DMS53 treated with DMSO at 0.1 percent for 48 hours (cell line): ENCODE measurements at regions not wholly inside any gene's neighbourhood (a gene's known extent, or its start where the extent isn't known, plus 50 kb on each side); places are given as distances from the start of the nearest gene placed in this dataset.
"Not testable (repeated sequence)": the region's sequence is repeated elsewhere in the genome, so short reads cannot be mapped to it uniquely, and the experiment has no call there.

Experiments
- DNase-seq: peaks from one replicate; lab custom pipeline; 2025; ENCODE audit not compliant: unreplicated experiment; lab: John Stamatoyannopoulos, UW

DNA sequence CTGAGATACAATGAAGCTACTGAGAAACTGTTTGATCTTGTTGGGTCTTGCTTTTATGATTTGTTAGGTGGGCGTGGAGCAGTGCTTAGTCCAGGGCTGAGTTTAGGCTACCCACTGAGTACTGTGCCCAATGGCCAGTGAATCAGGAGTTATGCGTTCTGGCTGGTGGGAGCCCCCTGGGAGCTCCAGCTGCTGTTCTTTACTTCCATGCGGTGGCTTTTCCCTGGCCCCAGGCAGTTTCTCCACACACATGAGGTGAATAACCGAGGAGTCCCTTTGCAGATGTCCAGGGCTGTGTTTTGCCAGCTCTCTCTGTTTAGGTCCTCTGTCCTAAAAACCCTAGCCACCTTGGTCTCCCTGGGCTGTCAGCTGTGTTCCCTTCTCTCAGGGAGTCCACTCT is 106.5 kb downstream of the KLF13 start:
- no peak for DNase-seq

DNA sequence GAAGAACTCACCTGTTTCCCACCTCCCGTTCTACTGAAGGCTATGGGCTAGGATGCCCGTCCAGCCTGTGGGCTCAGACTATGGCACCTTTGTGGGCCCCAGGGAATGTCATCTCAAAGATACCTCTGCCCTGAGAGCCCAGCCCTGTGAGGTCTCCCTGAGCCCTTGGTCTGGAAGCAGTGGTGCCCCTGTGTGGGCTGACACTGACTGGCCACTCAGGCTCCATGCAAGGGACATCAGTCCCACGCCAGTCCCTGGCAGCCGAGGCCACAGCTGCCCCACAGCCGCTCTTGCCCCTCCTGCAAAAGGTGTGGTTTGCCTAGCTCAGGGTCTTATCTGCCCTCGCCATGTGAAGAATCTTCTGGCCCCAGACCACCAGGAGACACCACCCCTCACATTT is 106.9 kb downstream of the KLF13 start:
- DNase-seq, result no peak

DNA sequence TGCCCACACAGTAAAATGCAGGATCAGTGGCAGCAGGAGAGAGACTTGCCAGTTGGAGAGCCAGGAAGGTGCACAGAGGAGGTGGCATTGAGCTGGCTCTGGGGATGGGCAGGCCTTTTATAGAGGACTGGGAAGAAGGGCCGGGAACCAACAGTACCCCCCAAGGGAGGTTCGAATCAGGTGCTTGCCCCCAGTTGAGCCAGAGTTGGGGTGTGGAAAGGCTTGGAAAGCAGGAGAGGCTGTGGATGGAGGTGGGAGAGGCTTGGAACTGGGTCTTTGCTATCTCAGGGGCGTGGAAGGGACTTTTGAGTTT is 107.6 kb downstream of the KLF13 start:
- no peak for DNase-seq

DNA sequence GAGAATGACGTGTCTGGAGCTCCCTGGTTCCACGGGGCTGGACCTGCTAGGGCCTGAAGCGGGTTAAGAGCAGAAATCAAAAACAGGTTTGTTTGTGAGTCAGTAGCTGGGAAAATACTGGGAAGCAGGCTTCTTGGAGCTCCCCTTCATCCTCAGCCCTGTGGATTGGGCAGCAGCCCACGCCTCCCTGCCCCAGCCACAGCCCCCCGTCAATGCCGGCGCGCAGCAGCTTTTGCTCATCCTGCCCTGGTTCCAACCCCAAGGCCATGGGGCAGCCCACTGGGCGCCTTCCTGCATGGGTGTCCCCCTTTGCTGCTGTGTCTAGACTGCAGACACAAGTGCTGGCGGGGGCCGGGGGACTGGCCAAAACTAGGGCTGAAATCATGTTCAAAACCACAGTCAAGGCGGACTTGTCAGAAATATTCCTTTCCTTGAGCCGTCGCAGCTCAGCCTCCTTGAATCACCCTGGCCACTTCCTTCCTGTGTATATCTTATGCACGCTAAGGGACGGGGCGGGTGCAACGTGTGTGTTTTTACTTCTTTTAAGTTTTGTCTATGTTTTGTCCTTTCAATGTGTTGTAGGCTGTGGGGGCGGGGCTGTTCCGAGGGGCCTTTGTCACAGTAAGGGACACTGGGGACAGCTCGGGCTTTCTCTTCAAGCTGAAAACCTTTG is 108.1 kb downstream of the KLF13 start:
- DNase-seq, result no peak

DNA sequence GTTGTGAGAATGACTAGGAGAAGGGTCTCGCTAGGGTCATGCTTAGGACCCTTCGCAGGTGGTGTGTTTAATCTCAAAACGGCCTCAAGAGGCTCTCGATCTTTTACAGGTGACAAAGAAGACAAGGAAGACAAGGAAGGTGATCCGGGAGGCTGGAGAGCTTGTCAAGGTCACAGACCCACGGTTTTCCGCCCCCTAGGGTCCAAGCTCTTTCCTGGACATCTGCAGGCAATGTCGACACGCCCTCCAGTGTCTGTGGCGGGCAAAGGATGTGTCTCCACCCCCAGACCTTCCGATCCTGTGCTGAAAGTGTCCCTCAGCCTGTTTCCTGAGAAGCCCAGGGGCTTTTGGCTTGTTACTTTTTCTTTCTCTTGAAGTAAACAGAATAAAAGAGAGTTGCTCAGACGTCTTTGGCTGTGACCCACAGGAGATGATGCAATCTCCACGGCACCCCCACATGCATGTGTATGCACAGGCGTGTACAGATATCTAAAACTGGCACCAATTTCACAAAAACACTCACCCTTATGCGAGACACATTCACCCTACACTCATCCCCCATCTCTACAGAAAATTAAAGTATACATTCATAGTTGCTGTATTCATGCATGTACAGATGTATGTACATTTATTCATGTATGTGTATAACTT is 108.8 kb downstream of the KLF13 start:
- DNase-seq, result peak; percentile 17

DNA sequence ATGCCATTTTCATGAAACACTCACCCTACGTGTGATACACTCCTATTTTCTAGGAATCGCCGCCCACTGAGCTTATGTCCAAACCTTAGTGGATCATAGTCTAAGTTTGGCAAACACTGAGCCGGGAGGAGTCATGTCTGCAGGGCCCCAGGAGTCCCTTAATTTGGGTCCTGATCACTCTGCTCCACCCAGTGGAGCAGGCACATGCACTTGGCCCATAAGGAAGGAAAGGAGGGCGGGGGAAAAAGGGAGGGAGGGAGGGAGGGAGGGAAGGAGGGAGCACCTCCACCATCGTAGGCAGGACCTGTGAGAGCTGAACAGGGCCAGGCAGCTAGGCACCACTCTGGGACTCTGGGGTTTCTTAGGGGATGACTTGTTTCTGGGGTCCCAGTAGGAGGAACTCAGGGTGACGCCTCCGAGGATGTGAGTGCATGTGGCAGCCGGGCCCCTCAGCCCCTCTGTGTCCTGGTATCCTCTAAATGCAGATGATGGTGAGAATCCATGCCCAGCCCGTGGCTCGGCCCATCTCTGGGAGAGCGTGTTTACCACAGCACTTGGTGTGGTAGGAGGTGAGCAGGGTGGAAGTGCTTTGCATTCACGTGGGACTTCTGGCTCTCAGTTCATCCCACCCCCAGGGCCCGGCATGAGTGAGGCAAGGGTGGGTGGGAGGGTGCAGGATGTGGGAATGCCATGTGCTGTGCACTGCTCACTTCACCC is 109.4 kb downstream of the KLF13 start:
- no peak for DNase-seq

DNA sequence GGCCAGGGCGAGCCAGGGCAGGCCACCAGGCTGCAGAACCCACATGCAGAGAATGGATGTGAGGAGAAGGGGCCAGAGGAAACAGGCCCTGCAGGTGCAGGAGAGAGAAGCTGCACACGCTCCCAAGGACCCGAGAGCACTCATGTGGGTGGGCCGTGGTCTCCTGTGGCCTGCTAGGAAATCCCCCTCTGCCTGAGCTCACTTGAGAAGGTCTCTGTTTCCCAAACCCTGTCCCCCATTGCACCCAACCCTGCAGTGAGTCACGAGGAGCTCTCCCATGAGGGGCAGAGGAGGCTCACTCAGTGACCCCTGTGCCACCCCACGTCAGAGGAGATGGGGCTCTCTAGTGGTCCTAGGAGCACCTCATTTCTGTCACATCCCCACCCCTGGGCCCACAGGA is 111.1 kb downstream of the KLF13 start:
- DNase-seq, result no peak

DNA sequence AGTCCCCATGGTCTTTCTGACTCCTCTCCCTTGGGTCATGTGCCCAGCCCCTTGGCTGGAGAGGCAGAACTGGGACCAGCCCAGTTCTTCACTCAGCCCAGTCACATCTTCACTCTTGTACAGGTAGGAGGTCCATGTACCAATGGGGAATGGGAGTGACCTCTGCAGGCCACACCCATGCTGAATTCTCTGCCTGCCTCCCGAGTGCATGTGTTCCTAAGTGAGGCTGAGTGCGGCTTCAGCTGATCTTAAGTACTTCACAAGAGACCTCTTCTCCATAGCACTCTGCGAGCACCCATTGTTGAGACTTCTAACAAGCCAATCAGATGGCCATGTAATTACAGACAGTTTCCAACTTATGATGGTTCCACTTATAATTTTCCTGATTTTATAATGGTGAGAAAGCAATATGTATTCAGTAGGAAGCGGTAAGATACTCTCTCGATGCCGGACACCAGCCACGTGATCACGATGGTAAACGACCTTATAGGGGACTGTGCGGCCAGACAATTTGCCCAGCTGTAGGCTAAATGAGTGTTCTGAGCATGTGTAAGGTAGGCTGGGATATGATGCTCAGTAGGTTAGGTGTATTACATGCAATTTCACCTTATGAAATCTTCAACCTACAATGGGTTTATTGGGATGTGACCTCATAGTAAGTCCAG is 112.1 kb downstream of the KLF13 start:
- no peak for DNase-seq

DNA sequence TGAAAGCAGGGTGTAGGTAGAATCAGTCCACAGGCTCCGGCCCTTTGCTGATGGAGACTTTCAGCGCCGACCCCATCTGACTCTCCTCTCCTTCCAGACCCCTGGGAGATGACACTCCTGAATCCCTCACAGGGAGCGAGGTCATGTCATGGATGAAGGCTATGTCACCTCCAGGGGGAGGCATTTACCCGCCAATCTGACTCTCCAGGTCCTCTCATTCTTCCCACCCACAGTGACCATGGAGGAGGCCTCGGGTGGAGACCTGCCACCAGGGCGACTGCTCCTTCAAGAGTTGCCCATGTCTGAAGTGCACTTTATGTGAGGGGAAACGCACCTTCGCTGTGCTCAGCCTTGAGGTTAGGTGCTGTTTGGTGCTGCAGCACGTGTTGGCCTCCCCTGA is 112.7 kb downstream of the KLF13 start:
- peak; percentile 9 for DNase-seq

DNA sequence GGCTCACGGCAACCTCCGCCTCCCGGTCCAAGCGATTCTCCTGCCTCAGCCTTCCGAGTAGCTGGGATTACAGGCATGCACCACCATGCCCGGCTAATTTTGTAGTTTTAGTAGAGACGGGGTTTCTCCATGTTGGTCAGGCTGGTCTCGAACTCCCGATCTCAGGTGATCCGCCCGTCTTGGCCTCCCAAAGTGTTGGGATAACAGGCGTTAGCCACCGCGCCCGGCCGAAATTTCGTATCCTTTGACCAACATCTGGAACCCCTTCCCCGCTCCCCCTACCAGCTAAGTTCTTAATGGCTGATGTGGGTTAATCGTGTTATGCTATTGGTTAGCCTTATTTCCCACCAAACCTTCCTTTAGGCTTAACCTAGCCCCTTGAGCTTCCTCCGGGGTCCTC is 113.6 kb downstream of the KLF13 start:
- DNase-seq, result not testable (repeated sequence)

DNA sequence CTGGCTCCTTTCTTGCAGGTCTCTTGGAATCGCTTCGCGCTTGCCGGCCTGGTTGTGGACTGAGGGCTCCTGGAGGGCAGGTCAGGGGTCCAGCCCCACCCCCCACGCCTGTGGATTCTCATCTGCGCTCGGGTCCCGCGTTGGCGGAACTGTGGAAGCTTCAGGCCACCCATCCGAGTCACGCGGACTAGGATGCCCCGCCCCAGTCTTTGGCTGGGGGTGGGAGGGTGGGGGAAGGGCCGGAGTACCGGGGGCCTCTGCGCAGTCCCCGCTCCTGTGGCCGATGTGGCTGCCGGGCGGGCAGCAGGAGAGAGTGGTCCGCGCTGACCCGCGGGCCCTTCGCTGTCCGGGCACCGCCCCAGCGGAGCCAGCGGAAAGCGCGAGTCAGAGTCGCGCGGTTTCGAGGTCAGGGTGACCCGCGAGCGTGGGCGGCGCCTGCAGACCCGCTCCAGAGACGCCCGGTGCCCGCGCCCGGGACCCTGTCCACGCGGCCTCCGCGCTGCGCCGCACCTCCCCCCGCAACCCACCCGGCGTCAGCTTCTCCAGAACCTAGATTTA is 114.2 kb downstream of the KLF13 start:
- no peak for DNase-seq

DNA sequence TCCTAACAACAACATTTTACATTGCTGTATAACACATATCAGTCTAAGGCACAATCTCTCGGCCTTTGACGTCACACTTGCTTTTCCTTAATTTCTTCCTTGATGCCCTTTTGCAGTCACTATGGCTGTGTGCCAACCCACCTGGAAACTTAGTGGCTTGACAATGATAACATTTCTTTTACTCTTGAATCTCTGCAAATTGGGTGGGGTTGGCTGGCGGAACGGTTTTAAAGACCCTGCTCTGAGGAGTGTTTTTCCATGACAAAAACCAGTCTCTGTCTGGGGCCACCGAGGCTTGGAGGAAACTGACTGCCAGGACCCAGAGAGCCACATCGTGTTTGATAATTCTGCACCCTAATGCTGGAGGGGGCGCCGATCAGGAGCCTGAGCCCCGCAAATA is 115.6 kb downstream of the KLF13 start:
- no peak for DNase-seq

DNA sequence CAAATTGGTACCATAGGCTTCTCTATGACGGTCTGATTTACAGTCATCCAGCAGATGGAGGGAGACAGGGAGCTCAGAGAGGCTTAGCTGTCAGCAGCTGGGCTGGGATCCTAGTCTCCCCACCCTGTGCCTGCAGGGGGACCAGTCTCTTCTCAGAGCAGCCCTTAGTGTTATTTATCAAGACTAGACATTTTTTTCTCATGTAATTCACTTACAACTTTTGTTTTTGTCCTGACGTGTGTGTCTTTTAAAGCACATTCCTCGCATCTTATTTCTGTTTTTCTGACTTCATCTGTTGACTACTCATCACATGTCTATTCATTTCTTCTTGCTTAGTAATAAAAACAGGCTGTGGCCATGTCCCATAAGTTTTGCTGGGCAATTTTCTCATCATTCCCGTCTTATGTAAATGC is 116.1 kb downstream of the KLF13 start:
- DNase-seq, result no peak

DNA sequence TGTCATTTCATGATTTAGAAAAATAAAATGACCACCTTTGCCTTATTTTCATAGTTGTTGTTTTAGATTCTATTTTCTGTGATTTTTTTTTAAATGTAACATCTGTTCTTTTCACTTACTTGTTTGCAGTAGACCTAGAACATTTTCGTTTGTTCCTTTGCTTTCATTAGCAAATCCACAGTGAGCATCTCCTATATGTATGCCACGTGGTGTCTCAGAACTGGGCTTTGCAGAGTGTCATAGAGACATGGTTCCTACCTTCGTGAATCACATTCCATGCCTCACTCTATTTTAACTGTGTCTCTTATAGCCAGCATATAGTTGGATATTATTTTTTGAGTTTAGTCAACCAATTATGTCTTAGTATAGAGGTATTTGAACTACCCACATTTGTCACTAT is 118.2 kb downstream of the KLF13 start:
- no peak for DNase-seq

DNA sequence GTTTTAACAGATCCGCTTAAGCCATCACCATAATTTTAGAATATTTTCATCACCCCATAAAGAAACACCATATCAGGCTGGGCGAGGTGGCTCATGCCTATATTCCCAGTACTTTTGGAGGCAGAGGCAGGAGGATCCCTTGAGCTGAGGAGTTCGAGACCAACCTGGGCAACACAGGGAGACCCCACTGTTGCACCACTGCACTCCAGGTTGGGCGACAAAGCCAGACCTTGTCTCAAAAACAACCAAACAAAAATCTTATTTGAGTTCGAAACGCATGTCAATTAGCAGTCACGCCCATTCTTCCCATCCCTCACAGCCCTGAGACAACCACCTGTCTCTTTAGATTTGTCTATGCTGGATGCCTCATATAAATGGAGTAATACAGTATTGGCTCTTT is 119.9 kb downstream of the KLF13 start:
- DNase-seq, result no peak

DNA sequence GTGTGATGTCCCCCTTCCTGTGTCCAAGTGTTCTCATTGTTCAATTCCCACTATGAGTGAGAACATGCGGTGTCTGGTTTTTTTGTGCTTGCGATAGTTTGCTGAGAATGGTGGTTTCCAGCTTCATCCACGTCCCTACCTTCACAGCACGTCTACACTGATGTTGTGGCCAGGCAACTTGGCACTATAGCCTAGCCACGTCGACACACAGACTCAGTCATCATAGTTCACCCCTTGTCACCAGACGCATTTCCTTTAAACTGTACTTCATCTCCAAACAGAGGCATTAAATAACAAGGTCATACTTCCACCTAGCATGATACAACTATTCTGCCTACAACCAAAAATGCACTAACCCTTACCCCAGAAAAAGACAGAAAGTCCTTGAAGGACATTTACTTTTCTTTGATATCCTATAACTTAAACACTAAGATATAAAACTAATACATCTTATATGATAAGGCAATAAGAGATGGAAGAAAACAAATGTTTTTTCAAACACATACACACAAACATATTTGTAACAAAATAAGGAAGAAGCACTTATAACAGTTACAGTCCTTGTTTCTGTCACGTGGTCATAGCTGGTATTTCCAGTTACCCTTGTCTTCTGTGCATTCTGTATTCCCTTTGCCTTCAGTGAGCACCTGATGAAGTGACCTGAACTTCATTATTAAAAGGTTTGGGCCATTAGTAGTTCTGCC is 121.4 kb downstream of the KLF13 start:
- DNase-seq, result no peak

DNA sequence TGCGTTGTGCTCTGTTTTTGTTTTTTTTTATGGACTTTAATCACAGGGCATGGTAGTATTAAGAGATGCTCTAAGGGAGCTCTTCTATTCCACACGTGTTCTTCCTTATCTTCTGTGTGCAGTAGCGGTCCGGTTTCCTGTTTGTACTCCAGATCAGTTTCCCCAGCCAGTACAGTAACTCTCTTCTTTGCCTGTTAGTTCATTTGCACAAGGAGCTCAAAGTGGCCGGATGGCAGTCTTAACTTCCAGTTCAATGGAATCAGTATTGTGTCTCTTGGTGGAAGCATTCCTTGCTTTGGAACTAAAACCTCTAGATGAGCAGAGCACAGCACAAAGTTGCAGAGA is 122.0 kb downstream of the KLF13 start:
- DNase-seq, result no peak

DNA sequence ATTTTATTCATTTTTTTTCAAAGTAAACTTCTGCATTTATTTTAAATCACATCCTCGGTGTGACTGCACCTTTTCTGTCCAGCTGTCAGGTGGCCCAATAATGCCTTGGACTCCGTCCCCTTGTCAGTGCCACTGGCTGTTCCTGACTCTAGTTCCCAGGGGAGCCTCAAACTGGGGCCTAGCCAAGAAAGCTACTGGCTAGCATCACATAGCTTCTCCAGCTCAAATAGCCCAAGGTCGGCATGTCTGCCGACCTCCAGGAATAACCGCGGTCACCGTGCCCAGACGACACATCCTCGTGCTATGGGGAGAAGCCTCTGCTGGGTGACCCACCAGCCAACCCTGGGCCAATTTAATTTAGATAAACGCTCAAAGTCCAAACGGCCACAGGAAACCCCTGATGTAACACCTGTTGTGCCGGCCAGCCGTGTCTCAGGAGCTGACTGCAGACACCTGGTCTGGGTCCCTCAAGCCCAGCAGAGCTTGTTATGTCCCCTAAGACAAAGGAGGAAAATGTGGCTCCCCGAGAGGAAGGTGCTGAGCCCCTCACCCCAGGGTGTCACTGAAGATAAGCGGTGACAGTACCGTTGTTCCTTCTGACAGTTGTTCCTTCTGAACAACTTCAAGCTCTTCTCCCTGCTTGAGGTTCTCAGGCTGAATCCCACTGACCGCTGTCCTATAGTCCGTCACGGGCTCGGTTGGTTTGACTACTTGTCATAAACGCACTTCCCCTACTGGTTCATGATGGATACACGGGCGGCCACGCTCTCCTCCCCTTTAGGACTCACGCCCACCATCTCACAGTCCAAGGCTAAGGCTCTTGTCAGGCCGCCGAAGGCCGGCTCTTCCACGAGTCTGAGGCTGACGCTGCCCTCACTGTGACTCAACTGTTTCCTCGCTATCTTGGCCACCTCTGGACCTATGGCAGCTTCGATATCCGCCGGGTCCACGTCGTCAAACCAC is 126.2 kb downstream of the KLF13 start:
- DNase-seq, result no peak

DNA sequence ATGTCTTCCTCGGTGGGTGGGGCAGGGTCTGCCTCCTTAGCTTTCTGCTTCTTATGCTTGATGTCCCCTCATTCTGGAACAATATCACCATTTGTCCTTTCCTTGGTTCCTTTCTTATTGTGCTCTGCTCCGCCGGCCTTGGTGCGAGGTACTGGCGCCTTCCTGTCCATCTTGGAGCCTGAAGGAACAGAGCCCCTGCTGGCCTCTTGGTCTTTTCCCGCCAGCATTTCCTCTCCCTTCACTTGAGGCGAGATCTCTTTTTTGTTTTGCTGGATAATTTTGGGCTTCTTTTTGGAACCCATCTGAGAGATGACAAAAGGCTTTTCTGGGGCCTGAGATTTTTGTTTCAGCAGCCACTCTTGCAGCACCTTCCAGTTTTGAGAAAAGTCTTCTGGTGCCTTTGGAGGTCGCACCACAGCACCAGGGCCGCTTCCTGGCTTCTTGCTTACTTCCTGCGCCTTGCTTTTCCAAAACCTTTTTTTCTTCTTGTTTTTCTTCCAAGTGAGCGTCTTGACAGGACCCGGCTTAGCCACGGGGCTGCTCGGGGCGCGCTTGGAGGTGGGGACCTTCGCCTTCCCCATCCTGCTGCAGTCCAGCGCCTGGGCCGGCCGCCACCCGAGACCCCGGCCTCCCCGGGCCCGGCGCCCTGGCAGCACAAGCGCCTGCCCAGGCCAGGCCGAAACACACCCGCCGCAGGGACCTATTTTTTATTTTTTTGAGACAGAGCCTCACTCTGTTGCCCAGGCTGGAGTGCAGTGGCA is 127.1 kb downstream of the KLF13 start:
- no peak for DNase-seq
